GM23248 (cell line): ENCODE measurements at regions not wholly inside any gene's neighbourhood (a gene's known extent, or its start where the extent isn't known, plus 50 kb on each side); places are given as distances from the start of the nearest gene placed in this dataset.

Experiments used
- DNase-seq: peaks from one replicate; pipeline ENCODE4 v3.0.0-alpha.2; 2015
- H2AFZ ChIP-seq: fragments of 200-600 bp; sonication (generic); 2 replicates; pipeline ENCODE4 v1.6.1; 2016; ENCODE audit warnings: antibody characterized with exemption
- H3F3A ChIP-seq: fragments of 200-600 bp; sonication (generic); 2 replicates; pipeline ENCODE4 v1.6.1; 2016; ENCODE audit warnings: mild to moderate bottlenecking, antibody characterized with exemption, mixed run types; ENCODE audit not compliant: insufficient read depth
- H3K27ac ChIP-seq: fragments of 200-600 bp; sonication (generic); 2 replicates; pipeline ENCODE4 v1.5.1; 2016; ENCODE audit warnings: mild to moderate bottlenecking
- H3K27me3 ChIP-seq: fragments of 200-600 bp; sonication (generic); replicated peaks from 2 replicates; pipeline ENCODE4 v1.6.1; 2016; ENCODE audit warnings: mild to moderate bottlenecking; ENCODE audit not compliant: insufficient read depth
- H3K36me3 ChIP-seq: fragments of 200-600 bp; sonication (generic); 2 replicates; pipeline ENCODE4 v1.6.1; 2016; ENCODE audit warnings: low read depth, mild to moderate bottlenecking
- H3K4me1 ChIP-seq: fragments of 200-600 bp; sonication (generic); 2 replicates; pipeline ENCODE4 v1.6.1; 2016; ENCODE audit warnings: mild to moderate bottlenecking; ENCODE audit not compliant: insufficient read depth
- H3K4me2 ChIP-seq: fragments of 200-600 bp; sonication (generic); one replicate; pipeline ENCODE4 v1.6.1; 2016; ENCODE audit warnings: mild to moderate bottlenecking; ENCODE audit not compliant: unreplicated experiment
- H3K4me3 ChIP-seq: fragments of 200-600 bp; sonication (generic); 2 replicates; pipeline ENCODE4 v1.5.1; 2016; ENCODE audit warnings: mild to moderate bottlenecking
- H3K79me2 ChIP-seq: fragments of 200-600 bp; sonication (generic); 2 replicates; pipeline ENCODE4 v1.6.1; 2016; ENCODE audit warnings: mild to moderate bottlenecking; ENCODE audit not compliant: insufficient read depth
- H3K9ac ChIP-seq: fragments of 200-600 bp; sonication (generic); 2 replicates; pipeline ENCODE4 v1.6.1; 2016; ENCODE audit warnings: mild to moderate bottlenecking
- H3K9me2 ChIP-seq: fragments of 200-600 bp; sonication (generic); 2 replicates; pipeline ENCODE4 v1.6.1; 2016; ENCODE audit warnings: mixed run types, mild to moderate bottlenecking, moderate library complexity; ENCODE audit not compliant: insufficient read depth
- H3K9me3 ChIP-seq: fragments of 200-600 bp; sonication (generic); one replicate; pipeline ENCODE4 v1.6.1; 2017; ENCODE audit warnings: low read depth
- H4K20me1 ChIP-seq: fragments of 200-600 bp; sonication (generic); 2 replicates; pipeline ENCODE4 v1.6.0; 2016; ENCODE audit not compliant: insufficient read depth
- EZH2 ChIP-seq: fragments of 200-600 bp; sonication (generic); IDR thresholded peaks from 2 replicates; pipeline ENCODE4 v1.6.1; 2018; ENCODE audit warnings: antibody characterized with exemption, mild to moderate bottlenecking; ENCODE audit not compliant: insufficient read depth, poor library complexity, severe bottlenecking
- EZH2phosphoT487 ChIP-seq: fragments of 200-600 bp; sonication (generic); IDR thresholded peaks from 2 replicates; pipeline ENCODE4 v1.6.1; 2018; ENCODE audit warnings: antibody characterized with exemption, moderate library complexity, mild to moderate bottlenecking, low read depth; ENCODE audit not compliant: insufficient read depth
- WGBS, 2 experiments: methylation state at CpG; one replicate each; pipeline ENCODE4 v1.1.6; 2015 to 2017; ENCODE audit warnings: low lambda C conversion rate in 2 of 2, low coverage in 1 of 2; ENCODE audit errors: missing lambda C conversion rate in 2 of 2; 5-methylcytosine and 5-hydroxymethylcytosine counted together
- in situ Hi-C: fragments of 300-500 bp; cut with MboI; formaldehyde crosslinking; loops from 2 replicates; pipeline ENCODE4 v1.15.0; 2020

DNA sequence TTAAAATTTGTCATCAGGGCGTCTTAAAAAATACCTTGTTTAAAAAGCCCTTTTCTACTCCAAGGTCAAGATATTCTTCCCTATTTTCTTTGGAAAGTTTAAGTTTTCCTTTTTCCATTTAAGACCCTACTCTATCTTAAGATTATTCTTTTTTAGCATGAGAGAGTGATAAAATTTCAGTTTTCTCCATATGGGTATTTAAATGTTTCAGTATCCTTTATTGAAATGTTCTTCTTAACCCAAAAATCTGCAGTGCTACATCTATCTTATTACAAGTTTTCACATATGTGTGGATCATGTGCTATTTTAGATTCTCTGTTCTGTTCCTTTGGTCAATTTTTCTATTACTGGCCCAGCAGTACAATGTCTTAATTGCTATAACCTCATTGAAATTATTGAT is 202.2 kb downstream of the TTC6 start:
- Histone ChIP-seq H3K27ac (no peak overlapping the region), H3K79me2 (no peaks in the 10 kb centered on the region), H3K9me2 (no peaks in the 10 kb centered on the region), H3K9ac (no peak overlapping the region), H3K27me3 (no peaks in the 10 kb centered on the region; the same call in 1 of the 2 replicates), H2AFZ (no peak overlapping the region), H3K4me3 (no peak overlapping the region), H3K4me2 (no peak overlapping the region), H4K20me1 (no peaks in the 10 kb centered on the region), H3K4me1 (no peaks in the 10 kb centered on the region), H3K36me3 (no peaks in the 10 kb centered on the region), H3F3A (no peaks in the 10 kb centered on the region), H3K9me3 (no peaks in the 10 kb centered on the region)
- in situ Hi-C loops, result no loop called here
- 38 to 39% methylated on average over 1 of the region's 1 CpG for WGBS, 2 experiments
- DNase-seq, result no peak
- TF ChIP-seq EZH2phosphoT487 (no peak), EZH2 (no peak)

DNA sequence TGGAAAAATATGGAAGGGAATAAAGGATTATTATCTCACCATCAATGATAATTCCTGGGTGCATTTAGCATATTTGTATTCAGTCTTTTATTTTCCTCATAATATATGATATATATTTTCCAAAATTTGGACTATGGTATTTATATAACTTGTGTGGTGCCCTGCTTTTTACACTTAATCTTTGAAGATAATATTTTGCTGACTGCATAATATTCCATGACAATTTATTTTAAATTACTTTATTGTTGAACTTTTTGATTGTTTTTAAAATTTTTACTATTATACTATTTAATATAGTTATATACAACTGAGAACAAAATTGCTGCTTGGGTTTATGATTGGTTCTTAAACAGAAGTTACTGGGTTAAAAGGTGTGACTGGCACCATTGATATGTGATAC is 212.3 kb downstream of the TTC6 start:
- Histone ChIP-seq H3K9ac (no peak overlapping the region), H3K27me3 (peaks cover 3% of the 10 kb centered on the region), H3K79me2 (no peaks in the 10 kb centered on the region), H3K9me2 (no peaks in the 10 kb centered on the region), H3F3A (no peaks in the 10 kb centered on the region), H3K9me3 (no peaks in the 10 kb centered on the region), H3K4me3 (no peak overlapping the region), H3K4me1 (no peaks in the 10 kb centered on the region), H3K27ac (no peak overlapping the region), H2AFZ (no peak overlapping the region), H3K4me2 (no peak overlapping the region), H3K36me3 (no peaks in the 10 kb centered on the region), H4K20me1 (no peaks in the 10 kb centered on the region)
- TF ChIP-seq EZH2phosphoT487 (no peak), EZH2 (no peak)
- DNase-seq, result no peak
- in situ Hi-C loops, result no loop called here

- no peak for DNase-seq
- Histone ChIP-seq H4K20me1 (no peaks in the 10 kb centered on the region), H3K36me3 (no peaks in the 10 kb centered on the region), H3K79me2 (no peaks in the 10 kb centered on the region), H3K4me1 (no peaks in the 10 kb centered on the region), H3K9ac (no peak overlapping the region), H3K9me3 (no peaks in the 10 kb centered on the region), H3K9me2 (no peaks in the 10 kb centered on the region), H3K27ac (no peak overlapping the region), H3K4me3 (no peak overlapping the region), H3F3A (no peaks in the 10 kb centered on the region), H2AFZ (no peak overlapping the region), H3K27me3 (peaks cover 6% of the 10 kb centered on the region; the same call in 1 of the 2 replicates), H3K4me2 (no peak overlapping the region)
- in situ Hi-C loops, result no loop called here
- 50 to 51% methylated on average over 4 of the region's 4 CpGs for WGBS, 2 experiments
- no peak for TF ChIP-seq EZH2
- TF ChIP-seq EZH2phosphoT487, result no peak
Measured at GRCh38 chr14:37810094-37810801, 214.8 kb downstream of the TTC6 start.

DNA sequence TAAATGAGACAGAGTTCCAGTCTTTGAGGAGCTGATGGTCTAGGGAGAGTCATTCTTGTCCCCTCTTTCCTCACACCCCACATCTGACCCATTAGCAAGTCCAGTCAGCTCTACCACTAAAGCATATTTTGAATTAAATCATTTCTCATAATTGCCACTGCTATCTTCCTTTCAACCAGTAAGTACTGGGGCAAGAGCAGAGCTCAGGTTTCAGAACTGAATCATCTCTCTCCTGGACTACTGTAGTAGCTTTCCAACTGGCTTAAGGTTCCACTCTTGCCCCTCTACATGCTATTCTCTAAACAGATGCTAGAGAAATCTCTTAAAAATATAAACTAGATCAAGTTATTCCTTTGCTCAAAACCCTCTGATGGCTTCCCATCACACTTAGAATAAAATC is 218.3 kb downstream of the TTC6 start:
- no peak overlapping the region for H3K27ac ChIP-seq
- no peaks in the 10 kb centered on the region for H3K4me1 ChIP-seq
- no peaks in the 10 kb centered on the region for H4K20me1 ChIP-seq
- no peak for TF ChIP-seq EZH2
- no peak for TF ChIP-seq EZH2phosphoT487
- H3F3A ChIP-seq, result no peaks in the 10 kb centered on the region
- no peak for DNase-seq
- H3K4me3 ChIP-seq, result no peak overlapping the region
- H3K36me3 ChIP-seq, result no peaks in the 10 kb centered on the region
- H2AFZ ChIP-seq, result no peak overlapping the region
- in situ Hi-C loops, result no loop called here
- H3K9me2 ChIP-seq, result no peaks in the 10 kb centered on the region
- no peak overlapping the region for H3K9ac ChIP-seq
- H3K9me3 ChIP-seq, result no peaks in the 10 kb centered on the region
- no peak overlapping the region for H3K4me2 ChIP-seq
- H3K27me3 ChIP-seq, result 0 out of 2 replicates have a peak, but pooled peaks cover 3% of the 10 kb centered on the region
- H3K79me2 ChIP-seq, result no peaks in the 10 kb centered on the region

DNA sequence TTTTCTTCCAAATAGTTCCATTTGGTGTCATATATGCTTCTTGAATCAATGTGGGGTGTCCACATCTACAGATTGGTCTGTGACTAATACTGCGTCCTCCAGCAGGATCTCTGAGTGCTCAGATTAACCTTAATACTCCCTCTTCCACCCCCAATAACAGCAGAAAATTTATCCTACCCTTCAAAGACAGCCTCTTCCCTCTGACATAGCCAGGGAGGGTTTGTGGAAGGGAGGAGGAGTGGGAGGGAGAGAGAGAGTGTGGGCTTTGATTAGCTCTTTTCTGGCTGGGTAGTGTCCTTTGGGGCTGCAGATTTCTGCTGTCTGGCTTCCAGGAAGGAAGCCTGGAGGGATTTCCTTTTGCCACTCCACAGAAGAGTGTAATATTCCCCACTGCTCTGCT is 220.7 kb downstream of the TTC6 start:
- H3K4me3 ChIP-seq, result no peak overlapping the region
- no peaks in the 10 kb centered on the region for H3K36me3 ChIP-seq
- TF ChIP-seq EZH2, result no peak
- no peak for TF ChIP-seq EZH2phosphoT487
- H3K4me1 ChIP-seq, result peaks cover 8% of the 10 kb centered on the region; the same call in 1 of the 2 replicates
- no peak overlapping the region for H3K4me2 ChIP-seq
- no peaks in the 10 kb centered on the region for H3K79me2 ChIP-seq
- no peak overlapping the region for H2AFZ ChIP-seq
- no peak overlapping the region for H3K9ac ChIP-seq
- no peaks in the 10 kb centered on the region for H3K9me3 ChIP-seq
- no peaks in the 10 kb centered on the region for H3K9me2 ChIP-seq
- H4K20me1 ChIP-seq, result no peaks in the 10 kb centered on the region
- WGBS, 2 experiments, result 26 to 29% methylated on average over 1 of the region's 1 CpG
- in situ Hi-C loops, result no loop called here
- H3K27me3 ChIP-seq, result 0 out of 2 replicates have a peak, but pooled peaks cover 3% of the 10 kb centered on the region
- H3K27ac ChIP-seq, result no peak overlapping the region
- no peak for DNase-seq
- H3F3A ChIP-seq, result no peaks in the 10 kb centered on the region
